CD14-positive monocyte (primary cell): ENCODE measurements at regions not wholly inside any gene's neighbourhood (a gene's known extent, or its start where the extent isn't known, plus 50 kb on each side); places are given as distances from the start of the nearest gene placed in this dataset.

Experiments used
- DNase-seq, 3 donors: peaks; one replicate each; pipeline ENCODE4 v3.0.0-alpha.2; 2011 to 2022
- H2AFZ ChIP-seq: 2 replicates; pipeline ENCODE4 v1.6.0; 2012; ENCODE audit warnings: mild to moderate bottlenecking, low read depth, low read length, inconsistent platforms; ENCODE audit not compliant: insufficient read depth, poor library complexity, severe bottlenecking
- H3K27ac ChIP-seq, 2 donors: 1 replicate in 1 of 2; 2 replicates in 1 of 2; pipeline ENCODE4 v1.5.1; 2012 to 2013; ENCODE audit warnings: low read length in 2 of 2, control low read depth in 1 of 2, inconsistent platforms in 1 of 2, low read depth in 1 of 2, mild to moderate bottlenecking in 1 of 2
- H3K27me3 ChIP-seq, 2 donors: one replicate each; pipeline versions ENCODE4 v1.6.0 to v1.6.1; 2011 to 2013; ENCODE audit warnings: low read length in 2 of 2; ENCODE audit not compliant: control insufficient read depth in 2 of 2, insufficient read depth in 2 of 2
- H3K36me3 ChIP-seq, 2 donors: replicated peaks in 1 of 2; 1 replicate in 1 of 2; 2 replicates in 1 of 2; pipeline versions ENCODE4 v1.5.1 to v1.6.1; 2012 to 2013; ENCODE audit warnings: low read length in 2 of 2, control low read depth in 1 of 2, inconsistent platforms in 1 of 2, mild to moderate bottlenecking in 1 of 2; ENCODE audit not compliant: insufficient read depth in 2 of 2, control insufficient read depth in 1 of 2
- H3K4me1 ChIP-seq, 2 donors: 1 replicate in 1 of 2; 2 replicates in 1 of 2; pipeline versions ENCODE4 v1.5.1 to v1.6.1; 2012 to 2013; ENCODE audit warnings: low read length in 2 of 2, control low read depth in 1 of 2, inconsistent platforms in 1 of 2, mild to moderate bottlenecking in 1 of 2, moderate library complexity in 1 of 2; ENCODE audit not compliant: insufficient read depth in 2 of 2, control insufficient read depth in 1 of 2
- H3K4me2 ChIP-seq: replicated peaks from 2 replicates; pipeline ENCODE3; 2012; ENCODE audit warnings: low read length, moderate library complexity, mild to moderate bottlenecking; ENCODE audit not compliant: poor library complexity, severe bottlenecking; ENCODE audit errors: extremely low read depth
- H3K4me3 ChIP-seq, 3 experiments: fragments of 200-600 bp in 1 of 3; sonication (generic) in 1 of 3; replicated peaks in 1 of 3; 1 replicate in 2 of 3; 2 replicates in 1 of 3; pipeline ENCODE4 v1.5.1; 2011 to 2013; ENCODE audit warnings: low read length in 3 of 3, mild to moderate bottlenecking in 3 of 3, control low read depth in 2 of 3, low read depth in 2 of 3, inconsistent platforms in 1 of 3, moderate library complexity in 1 of 3
- H3K79me2 ChIP-seq: 2 replicates; pipeline ENCODE4 v1.6.0; 2012; ENCODE audit warnings: mild to moderate bottlenecking, control low read depth, inconsistent platforms, low read length, moderate library complexity; ENCODE audit not compliant: insufficient read depth
- H3K9ac ChIP-seq: 2 replicates; pipeline ENCODE4 v1.6.0; 2017; ENCODE audit warnings: low read length, mild to moderate bottlenecking; ENCODE audit not compliant: insufficient read depth, poor library complexity, severe bottlenecking
- H3K9me3 ChIP-seq, 2 donors: replicated peaks in 1 of 2; 1 replicate in 1 of 2; 2 replicates in 1 of 2; pipeline versions ENCODE4 v1.5.1 to v1.6.1; 2012 to 2013; ENCODE audit warnings: low read length in 2 of 2, control low read depth in 1 of 2; ENCODE audit not compliant: control insufficient read depth in 1 of 2, insufficient read depth in 1 of 2
- H4K20me1 ChIP-seq: 2 replicates; pipeline ENCODE4 v1.6.0; 2012; ENCODE audit warnings: mild to moderate bottlenecking, low read length, control low read depth, moderate library complexity; ENCODE audit not compliant: insufficient read depth
- H3K27ac Mint-ChIP-seq, 7 donors: one replicate each; pipeline ENCODE4 v1.8.0; 2020; ENCODE audit warnings: mild to moderate bottlenecking in 7 of 7, mixed read lengths in 7 of 7, moderate library complexity in 6 of 7, inconsistent platforms in 2 of 7
- H3K27me3 Mint-ChIP-seq, 3 donors: one replicate each; pipeline ENCODE4 v1.8.0; 2021 to 2022; ENCODE audit warnings: low read depth in 3 of 3, mild to moderate bottlenecking in 3 of 3, mixed read lengths in 3 of 3, moderate library complexity in 3 of 3, inconsistent platforms in 1 of 3
- H3K36me3 Mint-ChIP-seq, 2 donors: one replicate each; pipeline ENCODE4 v1.8.0; 2020; ENCODE audit warnings: mixed read lengths in 2 of 2, inconsistent platforms in 1 of 2, mild to moderate bottlenecking in 1 of 2
- H3K4me1 Mint-ChIP-seq: one replicate; pipeline ENCODE4 v1.8.0; 2020; ENCODE audit warnings: mild to moderate bottlenecking, mixed read lengths
- H3K4me3 Mint-ChIP-seq, 2 donors: one replicate each; pipeline ENCODE4 v1.8.0; 2020; ENCODE audit warnings: mild to moderate bottlenecking in 2 of 2, mixed read lengths in 2 of 2, moderate library complexity in 1 of 2
- H3K9me3 Mint-ChIP-seq, 7 donors: one replicate each; pipeline ENCODE4 v1.8.0; 2020 to 2022; ENCODE audit warnings: mixed read lengths in 7 of 7, mild to moderate bottlenecking in 6 of 7, moderate library complexity in 6 of 7, inconsistent platforms in 2 of 7
- CTCF ChIP-seq: fragments of 200-600 bp; IDR thresholded peaks from one replicate; pipeline ENCODE4 v1.8.0; 2022; ENCODE audit warnings: antibody characterized with exemption, mild to moderate bottlenecking
- WGBS: methylation state at CpG from one replicate; pipeline ENCODE4 v1.1.5; 2013; ENCODE audit warnings: missing lambda C conversion rate; ENCODE audit not compliant: insufficient coverage; 5-methylcytosine and 5-hydroxymethylcytosine counted together
- intact Hi-C, 2 donors: fragments of 100-400 bp; cut with micrococcal nuclease; formaldehyde crosslinking; loops; one replicate each; pipeline versions ENCODE4 v1.15.0 to v1.15.1; 2023

GRCh38 chr7:52958621-52959140 is 76.8 kb upstream of the POM121L12 start:
- Mint-ChIP-seq H3K4me3 (no peak overlapping the region), H3K27ac (no peak overlapping the region), H3K9me3 (peaks cover 0 to 7% (median 4%) of the 10 kb centered on the region in 7 donors), H3K4me1 (no peaks in the 10 kb centered on the region), H3K27me3 (no peaks in the 10 kb centered on the region), H3K36me3 (no peaks in the 10 kb centered on the region)
- H3K4me2 ChIP-seq = no peak overlapping the region
- H3K4me3 ChIP-seq = no peak overlapping the region
- H3K79me2 ChIP-seq = no peaks in the 10 kb centered on the region
- DNase-seq = no peak
- intact Hi-C loops = no loop called here
- no peak for TF ChIP-seq CTCF
- H3K27me3 ChIP-seq = no peaks in the 10 kb centered on the region
- no CpG with 5 or more reads among the region's 4 CpGs for WGBS
- H3K9ac ChIP-seq = no peak overlapping the region
- H2AFZ ChIP-seq = no peak overlapping the region
- no peak overlapping the region for H3K27ac ChIP-seq
- no peaks in the 10 kb centered on the region for H3K36me3 ChIP-seq
- no peaks in the 10 kb centered on the region for H3K4me1 ChIP-seq
- H3K9me3 ChIP-seq = peaks cover 20 to 21% of the 10 kb centered on the region in 2 donors
- no peaks in the 10 kb centered on the region for H4K20me1 ChIP-seq

GRCh38 chr7:52956379-52956915 is 79.0 kb upstream of the POM121L12 start:
- Histone ChIP-seq H3K27ac (no peak overlapping the region), H3K9ac (no peak overlapping the region)

More at GRCh38 chr7:52956379-52956915, 79.0 kb upstream of the POM121L12 start:
- WGBS = 52% methylated on average over 2 of the region's 10 CpGs
- Histone ChIP-seq H3K4me3 (no peak overlapping the region), H3K9me3 (peaks cover 9 to 16% of the 10 kb centered on the region in 2 donors), H3K4me2 (no peak overlapping the region), H2AFZ (no peak overlapping the region), H3K36me3 (no peaks in the 10 kb centered on the region), H3K79me2 (no peaks in the 10 kb centered on the region), H4K20me1 (no peaks in the 10 kb centered on the region), H3K4me1 (no peaks in the 10 kb centered on the region), H3K27me3 (no peaks in the 10 kb centered on the region)
- Mint-ChIP-seq H3K36me3 (no peaks in the 10 kb centered on the region), H3K27me3 (no peaks in the 10 kb centered on the region), H3K4me1 (no peaks in the 10 kb centered on the region), H3K27ac (no peak overlapping the region), H3K4me3 (no peak overlapping the region), H3K9me3 (peaks cover 0 to 6% (median 2%) of the 10 kb centered on the region in 7 donors)
- intact Hi-C loops = no loop called here
- no peak for DNase-seq
- TF ChIP-seq CTCF = no peak
